ENCODE measurements at regions not wholly inside any gene's neighbourhood (a gene's known extent, or its start where the extent isn't known, plus 50 kb on each side); places are given as distances from the start of the nearest gene placed in this dataset.
A peak's percentile ranks its signal among the peaks of the same experiment; 100 is the strongest.

DNA sequence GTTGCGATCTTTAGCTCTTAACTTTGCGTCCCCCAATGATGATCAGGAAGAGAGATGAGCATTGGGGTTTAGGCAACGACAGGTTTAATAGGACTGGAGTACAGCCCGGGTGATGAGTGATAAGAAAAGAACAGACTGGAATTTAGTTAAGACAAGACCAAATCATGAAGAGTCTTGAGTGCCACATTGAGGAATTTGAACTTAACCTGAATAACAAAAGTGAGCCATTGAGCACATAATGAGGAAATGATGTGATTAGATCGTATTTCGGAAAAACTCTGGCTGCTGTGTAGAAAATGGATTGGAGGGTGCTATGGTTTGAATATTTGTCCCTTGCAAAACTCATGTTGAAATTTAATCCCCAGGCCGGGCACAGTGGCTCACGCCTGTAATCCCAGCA lies 83.2 kb upstream of the MELK start:
- no peaks in the 10 kb centered on the region for H3K9me3 ChIP-seq
- H3K4me3 ChIP-seq, result no peak overlapping the region
- 94 to 100% methylated on average over 4 to 8 of the region's 8 CpGs for WGBS, 2 donors (ENCODE audit: low coverage in 1 of 2)
- H3K27me3 ChIP-seq, result no peaks in the 10 kb centered on the region
- no peaks in the 10 kb centered on the region for H3K36me3 ChIP-seq
- intact Hi-C loops (cut with DNase I; ENCODE audit: low total_unique reads) (loop anchor here (10.0 kb wide), 1 partner anchor 85 kb away; the partner anchor contains the start of gene RNF38), in situ Hi-C loops (cut with MboI; ENCODE audit: low pct_ligation_motif_present in 1 of 4, low pct_unique_long_range_greater_than_20kb in 1 of 4, low sequenced_read_pairs in 3 of 4) (loop anchor here in 1 of 4 donors (10.0 kb wide), 1 partner anchor 65 kb away; no protein-coding TSS in a partner anchor)
- TF ChIP-seq POLR2AphosphoS5 (IDR thresholded peaks at IDR 0.05) (no peak), POLR2A (IDR thresholded peaks at IDR 0.05) (no peak), EP300 (IDR thresholded peaks at IDR 0.05; ENCODE audit: low read depth) (no peak)
- TF ChIP-seq, protein P1, sequence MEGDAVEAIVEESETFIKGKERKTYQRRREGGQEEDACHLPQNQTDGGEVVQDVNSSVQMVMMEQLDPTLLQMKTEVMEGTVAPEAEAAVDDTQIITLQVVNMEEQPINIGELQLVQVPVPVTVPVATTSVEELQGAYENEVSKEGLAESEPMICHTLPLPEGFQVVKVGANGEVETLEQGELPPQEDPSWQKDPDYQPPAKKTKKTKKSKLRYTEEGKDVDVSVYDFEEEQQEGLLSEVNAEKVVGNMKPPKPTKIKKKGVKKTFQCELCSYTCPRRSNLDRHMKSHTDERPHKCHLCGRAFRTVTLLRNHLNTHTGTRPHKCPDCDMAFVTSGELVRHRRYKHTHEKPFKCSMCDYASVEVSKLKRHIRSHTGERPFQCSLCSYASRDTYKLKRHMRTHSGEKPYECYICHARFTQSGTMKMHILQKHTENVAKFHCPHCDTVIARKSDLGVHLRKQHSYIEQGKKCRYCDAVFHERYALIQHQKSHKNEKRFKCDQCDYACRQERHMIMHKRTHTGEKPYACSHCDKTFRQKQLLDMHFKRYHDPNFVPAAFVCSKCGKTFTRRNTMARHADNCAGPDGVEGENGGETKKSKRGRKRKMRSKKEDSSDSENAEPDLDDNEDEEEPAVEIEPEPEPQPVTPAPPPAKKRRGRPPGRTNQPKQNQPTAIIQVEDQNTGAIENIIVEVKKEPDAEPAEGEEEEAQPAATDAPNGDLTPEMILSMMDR (IDR thresholded peaks at IDR 0.05), result no peak
- H3K27ac ChIP-seq, result peak overlapping the region in 2 of 4 donors; percentile 94 to 96
- no peak for DNase-seq
- H3K4me1 ChIP-seq, result peaks cover 10 to 40% (median 23%) of the 10 kb centered on the region in 4 donors

DNA sequence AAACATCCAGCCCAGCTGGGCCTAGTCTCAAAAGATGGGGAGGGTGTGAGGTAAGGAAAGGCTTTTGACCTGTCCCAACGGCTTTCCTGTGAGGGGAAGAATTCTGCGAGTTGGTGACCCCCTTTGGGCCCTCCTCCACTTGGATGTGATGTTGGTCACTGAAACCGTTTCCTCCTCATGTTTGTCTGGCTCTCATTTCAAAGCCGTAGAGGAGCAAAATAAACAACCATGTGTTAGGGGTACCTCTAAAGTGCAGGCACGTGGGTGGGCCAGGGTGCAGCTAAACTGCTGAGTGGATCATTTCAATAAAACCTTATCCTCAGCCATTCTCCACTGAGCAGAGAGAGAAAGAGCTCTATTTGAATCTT lies 84.3 kb upstream of the MELK start:
- peak overlapping the region; percentile 47 to 100 (median 87) for H3K4me3 ChIP-seq
- in situ Hi-C loops (cut with MboI; ENCODE audit: low pct_ligation_motif_present in 1 of 4, low pct_unique_long_range_greater_than_20kb in 1 of 4, low sequenced_read_pairs in 3 of 4), result loop anchor here in 1 of 4 donors (10.0 kb wide), 1 partner anchor 66 kb away; no protein-coding TSS in a partner anchor
- TF ChIP-seq POLR2AphosphoS5 (IDR thresholded peaks at IDR 0.05), result no peak
- H3K27me3 ChIP-seq, result no peaks in the 10 kb centered on the region
- 0 to 4% methylated on average over 3 to 5 of the region's 5 CpGs for WGBS, 2 donors (ENCODE audit: low coverage in 1 of 2)
- peaks cover 10 to 41% (median 23%) of the 10 kb centered on the region in 4 donors for H3K4me1 ChIP-seq
- intact Hi-C loops (cut with DNase I; ENCODE audit: low total_unique reads), result loop anchor here (10.0 kb wide), 1 partner anchor 84 kb away; the partner anchor contains the start of gene RNF38
- H3K9me3 ChIP-seq, result no peaks in the 10 kb centered on the region
- no peak for DNase-seq
- peak overlapping the region; percentile 90 to 96 (median 94) for H3K27ac ChIP-seq
- no peaks in the 10 kb centered on the region for H3K36me3 ChIP-seq

DNA sequence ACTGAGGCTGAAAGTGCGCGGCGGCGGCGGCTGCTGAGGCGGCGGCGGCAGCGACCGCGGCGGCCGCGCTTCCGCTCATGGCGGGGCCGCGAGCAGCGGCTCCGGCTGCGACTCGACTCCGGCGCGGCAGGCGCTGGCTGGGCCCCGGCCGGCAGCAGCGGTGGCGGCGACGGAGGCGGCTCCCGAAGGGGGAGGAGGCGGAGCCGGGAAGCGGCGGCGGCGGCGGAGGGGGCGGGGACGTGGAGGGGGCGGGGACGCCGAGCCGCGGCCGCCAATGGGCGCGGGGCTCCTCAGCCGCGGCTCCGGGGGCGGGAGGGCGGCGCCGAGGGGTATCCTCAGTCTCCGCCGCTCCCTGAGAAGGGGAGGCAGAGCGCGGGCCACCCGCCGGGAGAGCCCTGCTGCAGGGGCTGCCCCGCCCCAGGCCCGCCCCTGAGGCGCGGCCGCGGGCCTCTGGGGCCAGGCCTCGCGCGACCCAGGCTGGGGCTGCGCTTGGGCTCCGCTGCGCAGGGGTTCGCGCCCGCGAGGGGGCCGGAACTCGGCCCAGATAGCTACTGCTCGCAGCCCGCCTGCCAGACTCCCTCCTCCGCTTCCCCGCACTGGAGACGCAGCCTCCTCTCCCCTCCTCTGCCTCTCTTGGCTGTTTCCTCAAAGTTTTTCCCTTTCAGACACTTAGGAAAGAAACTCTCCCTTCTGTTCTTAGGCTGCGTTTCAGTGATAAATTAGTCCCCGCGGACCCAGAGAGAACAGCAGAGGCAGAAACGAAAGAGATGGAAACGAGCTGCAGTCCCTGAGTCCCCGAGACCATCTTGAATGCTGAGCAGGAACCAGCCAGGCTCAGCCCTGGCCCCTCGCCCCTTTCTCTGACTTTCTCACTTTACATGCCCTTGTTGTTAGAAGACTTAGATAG lies 85.0 kb upstream of the MELK start:
- WGBS, 2 donors (ENCODE audit: low coverage in 1 of 2), result 0 to 1% methylated on average over 5 to 22 of the region's 94 CpGs
- in situ Hi-C loops (cut with MboI; ENCODE audit: low pct_ligation_motif_present in 1 of 4, low pct_unique_long_range_greater_than_20kb in 1 of 4, low sequenced_read_pairs in 3 of 4) (loop anchor here in 1 of 4 donors (10.0 kb wide), 1 partner anchor 67 kb away; no protein-coding TSS in a partner anchor), intact Hi-C loops (cut with DNase I; ENCODE audit: low total_unique reads) (loop anchor here (10.0 kb wide), 1 partner anchor 83 kb away; the partner anchor contains the start of gene RNF38)
- no peaks in the 10 kb centered on the region for H3K9me3 ChIP-seq
- DNase-seq, result peak; percentile 94
- TF ChIP-seq POLR2AphosphoS5 (IDR thresholded peaks at IDR 0.05), result peak; percentile 62 to 82 (median 66)
- no peak for TF ChIP-seq EP300 (IDR thresholded peaks at IDR 0.05; ENCODE audit: low read depth)
- peak; percentile 86 for TF ChIP-seq POLR2A (IDR thresholded peaks at IDR 0.05)
- TF ChIP-seq, protein P1 (IDR thresholded peaks at IDR 0.05), result peak in 4 of 5 experiments; percentile 5 to 59 (median 30)
- H3K4me1 ChIP-seq, result peaks cover 10 to 40% (median 23%) of the 10 kb centered on the region in 4 donors
- H3K36me3 ChIP-seq, result no peaks in the 10 kb centered on the region
- H3K27ac ChIP-seq, result peak overlapping the region; percentile 90 to 96 (median 94)
- no peaks in the 10 kb centered on the region for H3K27me3 ChIP-seq
- H3K4me3 ChIP-seq, result peak overlapping the region; percentile 47 to 100 (median 87)

DNA sequence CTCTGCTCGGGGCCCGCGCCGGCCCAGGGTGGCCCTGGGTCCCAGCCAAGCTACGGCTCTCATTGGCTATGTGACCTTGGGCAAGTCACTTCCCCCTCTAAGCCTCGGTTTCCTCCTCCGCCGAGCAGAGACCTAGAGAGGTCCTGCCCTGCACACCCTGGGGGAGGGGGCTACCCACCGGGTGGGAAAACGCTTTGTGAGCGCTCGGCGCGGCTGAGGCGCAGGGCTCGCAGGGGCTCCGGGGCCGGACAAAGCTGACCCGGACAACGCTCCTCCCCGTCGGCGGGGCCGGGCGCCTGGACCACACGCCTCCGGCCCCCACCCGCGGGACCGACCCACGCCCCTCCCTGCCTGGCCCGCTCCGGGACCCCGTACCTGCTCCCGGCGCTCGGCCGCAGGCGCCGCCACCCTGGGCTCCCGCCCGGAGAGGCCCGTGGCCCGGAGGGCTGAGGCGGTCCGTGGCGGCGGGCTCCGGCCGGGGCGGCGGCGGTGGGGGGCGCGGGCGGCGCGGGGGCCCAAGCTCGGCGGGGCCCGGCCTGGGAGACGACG lies 85.7 kb upstream of the MELK start:
- 1% methylated on average over 36 of the region's 63 CpGs; no CpG with 5 or more reads in 1 of the 2 donors for WGBS, 2 donors (ENCODE audit: low coverage in 1 of 2)
- TF ChIP-seq POLR2AphosphoS5 (IDR thresholded peaks at IDR 0.05), result peak in 1 of 3 donors; percentile 23
- TF ChIP-seq, protein P1 (IDR thresholded peaks at IDR 0.05), result no peak
- in situ Hi-C loops (cut with MboI; ENCODE audit: low pct_ligation_motif_present in 1 of 4, low pct_unique_long_range_greater_than_20kb in 1 of 4, low sequenced_read_pairs in 3 of 4), result loop anchor here in 1 of 4 donors (10.0 kb wide), 1 partner anchor 68 kb away; no protein-coding TSS in a partner anchor
- peak; percentile 51 for DNase-seq
- intact Hi-C loops (cut with DNase I; ENCODE audit: low total_unique reads), result loop anchor here (10.0 kb wide), 1 partner anchor 82 kb away; the partner anchor contains the start of gene RNF38
- Histone ChIP-seq H3K27ac (peak overlapping the region; percentile 90 to 96 (median 94)), H3K4me1 (peaks cover 10 to 40% (median 23%) of the 10 kb centered on the region in 4 donors), H3K9me3 (no peaks in the 10 kb centered on the region), H3K36me3 (no peaks in the 10 kb centered on the region), H3K4me3 (peak overlapping the region; percentile 77 to 100 (median 95)), H3K27me3 (no peaks in the 10 kb centered on the region)

Data from transverse colon (tissue), 4 donors.